ENCODE measurements at regions not wholly inside any gene's neighbourhood (a gene's known extent, or its start where the extent isn't known, plus 50 kb on each side); places are given as distances from the start of the nearest gene placed in this dataset.

DNA sequence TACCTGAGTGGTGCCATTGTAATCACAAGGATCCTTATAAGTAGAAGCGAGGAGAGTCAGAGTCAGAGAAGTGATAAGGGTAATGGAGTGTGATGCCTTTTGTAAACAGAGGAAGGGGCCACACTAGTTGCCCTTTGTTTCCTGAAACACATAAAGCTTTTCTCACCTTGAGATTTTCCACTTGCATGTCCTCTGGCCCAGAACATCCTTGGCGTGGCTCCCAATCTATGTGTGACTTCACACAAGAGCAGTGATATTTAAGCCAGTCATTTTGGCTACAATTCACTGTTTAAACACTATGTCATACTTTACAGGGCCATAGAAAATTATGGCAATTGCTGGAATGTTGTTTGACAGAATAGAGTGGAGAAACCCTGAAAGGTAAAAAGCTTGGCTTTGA is 121.2 kb upstream of the BTN3A2 start:
- ATAC-seq: no peak

GRCh38 chr6:26246058-26246457 is 118.9 kb upstream of the BTN3A2 start:
- no peaks in the 10 kb centered on the region for H3K27me3 Mint-ChIP-seq
- DNase-seq: no peak
- no peak for ATAC-seq
- peaks cover 62% of the 10 kb centered on the region for H3K4me1 Mint-ChIP-seq
- H3K4me3 Mint-ChIP-seq: no peak overlapping the region
- no peak overlapping the region for H3K27ac Mint-ChIP-seq
- no peaks in the 10 kb centered on the region for H3K9me3 Mint-ChIP-seq

More for the DNA sequence above, 121.2 kb upstream of the BTN3A2 start:
- no peak overlapping the region for H3K27ac Mint-ChIP-seq
- peaks cover 60% of the 10 kb centered on the region for H3K4me1 Mint-ChIP-seq
- H3K9me3 Mint-ChIP-seq: no peaks in the 10 kb centered on the region
- no peak for DNase-seq
- no peaks in the 10 kb centered on the region for H3K27me3 Mint-ChIP-seq
- H3K4me3 Mint-ChIP-seq: no peak overlapping the region

GRCh38 chr6:26246553-26246952 is 118.4 kb upstream of the BTN3A2 start:
- no peak overlapping the region for H3K27ac Mint-ChIP-seq
- H3K27me3 Mint-ChIP-seq: no peaks in the 10 kb centered on the region
- H3K4me3 Mint-ChIP-seq: no peak overlapping the region
- no peak for ATAC-seq
- H3K9me3 Mint-ChIP-seq: no peaks in the 10 kb centered on the region
- H3K4me1 Mint-ChIP-seq: peaks cover 58% of the 10 kb centered on the region
- DNase-seq: no peak

DNA sequence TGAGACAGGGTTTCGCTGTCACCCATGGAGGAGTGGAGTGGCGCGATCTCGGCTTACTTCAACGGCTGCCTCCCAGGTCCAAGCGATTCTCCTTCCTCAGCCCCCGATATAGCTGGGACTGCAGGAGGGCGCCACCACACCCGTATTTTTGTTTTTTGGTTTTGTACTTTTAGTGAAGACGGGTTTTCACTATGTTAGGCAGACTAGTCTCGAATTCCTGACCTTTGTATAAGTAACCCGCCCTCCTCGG is 115.4 kb upstream of the BTN3A2 start:
- H3K9me3 Mint-ChIP-seq: no peaks in the 10 kb centered on the region
- peak overlapping the region; percentile 99 for H3K27ac Mint-ChIP-seq
- H3K4me1 Mint-ChIP-seq: peaks cover 44% of the 10 kb centered on the region
- H3K27me3 Mint-ChIP-seq: no peaks in the 10 kb centered on the region
- ATAC-seq (peak; percentile 63), DNase-seq (no peak)
- peak overlapping the region; percentile 77 to 82 for H3K4me3 Mint-ChIP-seq

GRCh38 chr6:26249957-26250697 is 114.9 kb upstream of the BTN3A2 start:
- H3K27me3 Mint-ChIP-seq: no peaks in the 10 kb centered on the region
- peak overlapping the region; percentile 99 for H3K27ac Mint-ChIP-seq
- peak; percentile 82 for ATAC-seq

DNA sequence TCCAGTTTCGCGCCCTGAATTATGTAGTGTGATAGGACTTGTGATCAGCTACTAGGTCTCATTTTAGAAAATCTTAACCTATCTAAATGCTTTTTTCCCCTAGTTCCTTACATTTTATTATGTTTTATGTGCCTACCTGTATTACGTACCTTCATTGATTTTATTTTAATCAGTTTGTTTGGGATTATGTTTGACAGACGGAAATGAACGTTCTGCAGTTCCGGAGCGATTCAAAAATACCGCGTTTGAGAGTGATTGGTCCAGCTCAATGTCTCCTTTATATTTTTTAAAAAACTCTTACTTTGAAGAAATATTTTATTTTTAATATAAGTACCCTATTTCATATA is 114.3 kb upstream of the BTN3A2 start:
- ATAC-seq (no peak), DNase-seq (peak in 1 of 2 donors; percentile 25)
- peak overlapping the region; percentile 77 to 82 for H3K4me3 Mint-ChIP-seq
- H3K9me3 Mint-ChIP-seq: no peaks in the 10 kb centered on the region
- H3K27me3 Mint-ChIP-seq: no peaks in the 10 kb centered on the region
- H3K27ac Mint-ChIP-seq: peak overlapping the region; percentile 99
- peaks cover 40% of the 10 kb centered on the region for H3K4me1 Mint-ChIP-seq

More at GRCh38 chr6:26249957-26250697, 114.9 kb upstream of the BTN3A2 start:
- Mint-ChIP-seq H3K4me3 (peak overlapping the region; percentile 77 to 82), H3K4me1 (peaks cover 44% of the 10 kb centered on the region), H3K9me3 (no peaks in the 10 kb centered on the region)
- DNase-seq: peak; percentile 82 to 88

DNA sequence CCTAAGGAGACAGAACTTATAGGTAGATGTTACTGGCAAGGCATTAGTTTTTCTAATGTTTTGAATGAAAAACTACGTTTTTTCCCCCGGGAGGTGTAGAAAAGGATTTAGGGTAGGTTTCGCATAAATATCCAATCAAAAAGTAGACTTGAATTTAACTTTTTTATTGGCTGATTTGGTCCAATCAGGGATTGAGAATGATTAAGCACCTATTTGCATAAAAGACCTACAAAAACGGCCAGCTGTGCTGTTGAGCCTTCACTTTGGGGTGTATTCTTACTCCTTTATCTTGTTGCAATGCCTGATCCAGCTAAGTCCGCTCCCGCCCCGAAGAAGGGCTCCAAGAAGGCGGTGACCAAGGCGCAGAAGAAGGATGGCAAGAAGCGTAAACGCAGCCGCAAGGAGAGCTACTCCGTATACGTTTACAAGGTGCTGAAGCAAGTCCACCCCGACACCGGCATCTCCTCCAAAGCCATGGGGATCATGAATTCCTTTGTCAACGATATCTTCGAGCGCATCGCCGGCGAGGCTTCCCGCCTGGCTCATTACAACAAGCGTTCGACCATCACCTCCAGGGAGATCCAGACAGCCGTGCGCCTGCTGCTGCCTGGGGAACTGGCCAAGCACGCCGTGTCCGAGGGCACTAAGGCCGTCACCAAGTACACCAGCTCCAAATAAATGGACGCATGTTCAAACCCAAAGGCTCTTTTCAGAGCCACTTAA is 113.5 kb upstream of the BTN3A2 start:
- peak; percentile 61 for ATAC-seq
- Mint-ChIP-seq H3K27ac (peak overlapping the region; percentile 99), H3K9me3 (no peaks in the 10 kb centered on the region), H3K4me3 (peak overlapping the region; percentile 77 to 82), H3K27me3 (no peaks in the 10 kb centered on the region), H3K4me1 (peaks cover 37% of the 10 kb centered on the region)
- peak; percentile 78 to 89 for DNase-seq

GRCh38 chr6:26252077-26252472 is 112.9 kb upstream of the BTN3A2 start:
- Mint-ChIP-seq H3K27ac (peak overlapping the region; percentile 99), H3K9me3 (no peaks in the 10 kb centered on the region), H3K4me3 (peak overlapping the region; percentile 77 to 82), H3K27me3 (no peaks in the 10 kb centered on the region), H3K4me1 (peaks cover 43% of the 10 kb centered on the region)
- ATAC-seq (no peak), DNase-seq (no peak)

DNA sequence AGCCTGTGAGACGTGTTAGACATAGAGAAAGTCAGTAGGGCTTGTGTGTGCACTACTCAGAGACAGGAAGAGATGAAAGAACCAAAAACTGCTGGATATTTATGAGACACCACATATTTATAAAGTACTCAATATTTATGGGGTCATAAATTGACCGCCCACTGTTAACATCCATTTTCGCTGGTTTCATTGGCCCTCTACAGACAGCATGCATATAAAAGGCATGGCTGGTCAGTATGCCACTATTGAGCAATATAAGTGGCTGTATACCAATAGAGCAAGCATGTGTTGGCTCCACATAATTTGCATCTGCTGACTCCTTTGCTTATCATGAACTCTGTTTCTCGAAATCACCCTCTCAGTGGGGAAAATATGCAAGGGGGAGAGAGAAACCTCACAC is 110.3 kb upstream of the BTN3A2 start:
- Mint-ChIP-seq H3K9me3 (no peaks in the 10 kb centered on the region), H3K4me3 (peak overlapping the region in 1 of 2 donors; percentile 38), H3K4me1 (peaks cover 41% of the 10 kb centered on the region), H3K27me3 (no peaks in the 10 kb centered on the region), H3K27ac (no peak overlapping the region)
- ATAC-seq: no peak
- DNase-seq: no peak

DNA sequence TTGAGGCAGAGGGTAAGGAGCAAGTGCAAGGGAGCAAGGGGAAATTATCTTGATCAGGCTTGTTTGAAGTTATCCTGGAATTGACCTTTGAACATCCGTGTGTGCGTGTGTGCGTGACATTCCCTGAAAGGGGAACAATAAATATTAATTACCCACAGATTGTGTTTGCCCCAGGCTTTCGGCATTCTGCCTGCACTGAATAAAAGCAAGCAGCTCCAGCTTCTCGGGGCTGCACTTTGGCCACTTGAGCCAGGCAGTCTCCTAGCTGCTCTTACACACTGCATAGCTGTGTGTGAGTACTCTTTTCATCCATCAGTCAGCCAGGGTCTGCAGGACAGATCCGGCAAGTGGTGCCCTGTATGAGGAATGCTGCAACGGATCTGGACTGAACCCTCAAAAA is 107.7 kb upstream of the BTN3A2 start:
- H3K4me1 Mint-ChIP-seq: peaks cover 33% of the 10 kb centered on the region
- no peak for DNase-seq
- no peaks in the 10 kb centered on the region for H3K27me3 Mint-ChIP-seq

DNA sequence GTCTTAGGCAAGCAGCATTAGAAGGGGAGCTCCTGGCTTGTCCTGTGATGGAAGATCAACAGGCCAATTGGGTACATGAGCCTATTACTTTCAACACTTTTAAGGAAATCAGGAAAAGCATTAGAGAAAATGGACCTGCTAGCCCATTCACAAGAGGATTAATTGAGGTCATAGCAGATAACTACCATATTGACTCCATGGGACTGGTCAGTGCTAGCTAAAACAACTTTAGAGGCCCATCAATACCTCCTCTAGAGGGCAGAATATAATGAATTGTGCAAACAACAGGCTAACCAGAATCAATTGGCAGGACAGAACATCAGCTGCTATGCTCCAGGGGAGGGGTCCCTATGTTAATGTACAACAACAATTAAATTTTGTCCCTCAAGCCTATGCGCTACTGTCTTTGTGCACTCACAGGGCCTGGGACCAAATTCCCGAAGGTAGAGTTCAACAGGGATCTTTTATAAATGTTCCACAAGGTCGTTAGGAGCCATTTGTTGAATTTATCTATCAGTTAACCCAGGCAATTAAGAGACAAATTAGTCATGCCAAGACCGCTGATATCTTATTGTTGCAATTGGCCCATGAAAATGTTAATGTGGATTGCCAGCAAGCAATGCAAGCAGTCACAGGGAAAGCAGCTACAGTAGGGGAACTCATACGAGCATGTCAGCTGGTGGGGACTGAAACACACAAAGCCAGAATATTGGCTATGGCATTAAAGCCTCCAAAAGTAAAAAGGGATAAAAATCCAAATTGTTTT is 106.6 kb upstream of the BTN3A2 start:
- Mint-ChIP-seq H3K27me3 (no peaks in the 10 kb centered on the region), H3K27ac (no peak overlapping the region), H3K9me3 (no peaks in the 10 kb centered on the region), H3K4me1 (peaks cover 27% of the 10 kb centered on the region), H3K4me3 (no peak overlapping the region)
- peak; percentile 61 for ATAC-seq
- DNase-seq: no peak

More for the DNA sequence above, 107.7 kb upstream of the BTN3A2 start:
- peak overlapping the region in 1 of 2 donors; percentile 9 for H3K4me3 Mint-ChIP-seq
- H3K9me3 Mint-ChIP-seq: no peaks in the 10 kb centered on the region
- H3K27ac Mint-ChIP-seq: peak overlapping the region in 1 of 2 donors; percentile 19
- no peak for ATAC-seq

- Mint-ChIP-seq H3K27ac (no peak overlapping the region), H3K27me3 (no peaks in the 10 kb centered on the region), H3K9me3 (no peaks in the 10 kb centered on the region), H3K4me3 (no peak overlapping the region), H3K4me1 (peaks cover 19% of the 10 kb centered on the region)
- no peak for ATAC-seq
- DNase-seq: no peak
These were observed 104.8 kb upstream of the BTN3A2 start for GRCh38 chr6:26260110-26260637.

GRCh38 chr6:26260725-26261490 is 104.1 kb upstream of the BTN3A2 start:
- Mint-ChIP-seq H3K9me3 (no peaks in the 10 kb centered on the region), H3K27ac (no peak overlapping the region), H3K4me3 (no peak overlapping the region), H3K4me1 (peaks cover 19% of the 10 kb centered on the region), H3K27me3 (no peaks in the 10 kb centered on the region)
- ATAC-seq: no peak
- no peak for DNase-seq

- Mint-ChIP-seq H3K9me3 (no peaks in the 10 kb centered on the region), H3K27ac (no peak overlapping the region), H3K4me3 (no peak overlapping the region), H3K4me1 (peaks cover 8% of the 10 kb centered on the region), H3K27me3 (no peaks in the 10 kb centered on the region)
- no peak for DNase-seq
- ATAC-seq: no peak
These were observed 100.5 kb upstream of the BTN3A2 start for GRCh38 chr6:26264547-26264946.

- no peak overlapping the region for H3K27ac Mint-ChIP-seq
- H3K9me3 Mint-ChIP-seq: no peaks in the 10 kb centered on the region
- H3K27me3 Mint-ChIP-seq: no peaks in the 10 kb centered on the region
- ATAC-seq: no peak
- DNase-seq: no peak
- H3K4me1 Mint-ChIP-seq: peaks cover 26% of the 10 kb centered on the region
- no peak overlapping the region for H3K4me3 Mint-ChIP-seq
These were observed 97.9 kb upstream of the BTN3A2 start for GRCh38 chr6:26267083-26267589.
